Psoas muscle (tissue), 7 donors: ENCODE measurements at regions not wholly inside any gene's neighbourhood (a gene's known extent, or its start where the extent isn't known, plus 50 kb on each side); places are given as distances from the start of the nearest gene placed in this dataset.

Source experiments
- ATAC-seq, 4 donors: fragments of 200-7000 bp; cut with Tn5 transposase; one replicate each; pipeline ENCODE4 v1.9.1; 2020; ENCODE audit warnings: moderate library complexity in 3 of 4, mild to moderate bottlenecking in 2 of 4
- DNase-seq, 2 donors: peaks; one replicate each; pipeline ENCODE4 v3.0.0-alpha.2; 2020
- H3K27ac ChIP-seq: fragments of 200-600 bp; one replicate; pipeline ENCODE4 v1.8.0; 2022
- H3K27me3 ChIP-seq, 3 donors: fragments of 200-600 bp in 1 of 3; one replicate each; pipeline versions ENCODE4 v1.6.1 to v1.8.0; 2013 to 2022; ENCODE audit warnings: low read length in 2 of 3, mild to moderate bottlenecking in 2 of 3, moderate library complexity in 1 of 3; ENCODE audit not compliant: insufficient read depth in 3 of 3
- H3K36me3 ChIP-seq, 2 donors: fragments of 200-600 bp in 1 of 2; one replicate each; pipeline versions ENCODE4 v1.6.1 to v1.8.0; 2013 to 2022; ENCODE audit warnings: low read depth in 1 of 2, mild to moderate bottlenecking in 1 of 2, moderate library complexity in 1 of 2; ENCODE audit not compliant: insufficient read depth in 1 of 2
- H3K4me1 ChIP-seq: fragments of 200-600 bp; one replicate; pipeline ENCODE4 v1.8.0; 2022
- H3K4me3 ChIP-seq: fragments of 200-600 bp; one replicate; pipeline ENCODE4 v1.8.0; 2022; ENCODE audit warnings: mild to moderate bottlenecking
- H3K9me3 ChIP-seq: fragments of 200-600 bp; one replicate; pipeline ENCODE4 v1.8.0; 2022
- CTCF ChIP-seq: fragments of 200-600 bp; IDR thresholded peaks from one replicate; pipeline ENCODE4 v1.8.0; 2022; ENCODE audit warnings: antibody characterized with exemption
- WGBS, 3 donors: extraction: QIAGEN DNeasy Blood & Tissue Kit; methylation state at CpG; one replicate each; pipeline versions ENCODE4 v1.1.6 to v1.1.7; 2013; 5-methylcytosine and 5-hydroxymethylcytosine counted together
- intact Hi-C, 2 donors: fragments of 100-400 bp; cut with DNase I; formaldehyde crosslinking; loops; one replicate each; pipeline versions ENCODE4 v1.11.0 to v1.14.2; 2022
- donor health status: healthy with polysubstance abuse.
- donor health status: DM: no; HTN: no; CAD: no; lungs with moderate emphysema.
- donor health status: Bipolar disorder and iron deficiency.
- donor health status: healthy.
- donor health status: DM: yes; HTN: yes; CAD: no.
- donor health status: DM: no; HTN: no; CAD: no.
- donor health status: DM: yes; HTN: yes; CAD: no.

- no peak for TF ChIP-seq CTCF
- intact Hi-C loops: loop anchor here in 1 of 2 donors (5.0 kb wide), 1 partner anchor 33 kb away; no protein-coding TSS in a partner anchor
- no peak for ATAC-seq
- Histone ChIP-seq H3K9me3 (no peaks in the 10 kb centered on the region), H3K36me3 (no peaks in the 10 kb centered on the region), H3K4me1 (peaks cover 13% of the 10 kb centered on the region), H3K27ac (no peak overlapping the region), H3K27me3 (no peaks in the 10 kb centered on the region), H3K4me3 (no peak overlapping the region)
- DNase-seq: no peak
- 87 to 89% (median 88%) methylated on average over 20 of the region's 20 CpGs for WGBS, 3 donors
These were observed 109.6 kb upstream of the SERP2 start for GRCh38 chr13:44263751-44264620.

- Histone ChIP-seq H3K36me3 (no peaks in the 10 kb centered on the region), H3K4me1 (peaks cover 14% of the 10 kb centered on the region), H3K27me3 (no peaks in the 10 kb centered on the region), H3K27ac (no peak overlapping the region), H3K9me3 (no peaks in the 10 kb centered on the region), H3K4me3 (no peak overlapping the region)
- intact Hi-C loops: no loop called here
- ATAC-seq (no peak), DNase-seq (no peak)
- WGBS, 3 donors: 93 to 95% (median 93%) methylated on average over 3 of the region's 3 CpGs
- no peak for TF ChIP-seq CTCF
These were observed 107.3 kb upstream of the SERP2 start for GRCh38 chr13:44266305-44266704.

GRCh38 chr13:44266772-44267171 is 106.9 kb upstream of the SERP2 start:
- intact Hi-C loops: no loop called here
- H3K4me1 ChIP-seq: peaks cover 18% of the 10 kb centered on the region
- H3K4me3 ChIP-seq: no peak overlapping the region
- H3K36me3 ChIP-seq: no peaks in the 10 kb centered on the region
- 87 to 100% (median 100%) methylated on average over 1 of the region's 1 CpG for WGBS, 3 donors
- DNase-seq: no peak
- no peak overlapping the region for H3K27ac ChIP-seq
- TF ChIP-seq CTCF: no peak
- no peaks in the 10 kb centered on the region for H3K27me3 ChIP-seq
- H3K9me3 ChIP-seq: no peaks in the 10 kb centered on the region
- ATAC-seq: no peak

- no peak for ATAC-seq
- WGBS, 3 donors: 100% methylated on average over 1 of the region's 1 CpG
- Histone ChIP-seq H3K27me3 (no peaks in the 10 kb centered on the region), H3K36me3 (no peaks in the 10 kb centered on the region), H3K4me3 (no peak overlapping the region), H3K9me3 (no peaks in the 10 kb centered on the region), H3K4me1 (peaks cover 21% of the 10 kb centered on the region), H3K27ac (no peak overlapping the region)
- no peak for DNase-seq
- intact Hi-C loops: no loop called here
- no peak for TF ChIP-seq CTCF
These were observed 106.4 kb upstream of the SERP2 start for GRCh38 chr13:44267203-44267602.
